Mesendoderm (in vitro differentiated cells): ENCODE measurements at regions not wholly inside any gene's neighbourhood (a gene's known extent, or its start where the extent isn't known, plus 50 kb on each side); places are given as distances from the start of the nearest gene placed in this dataset.

Experiments
- DNase-seq: peaks from one replicate; pipeline ENCODE4 v3.0.0; 2013
- H2AK5ac ChIP-seq: 2 replicates; pipeline ENCODE4 v1.6.1; 2013; ENCODE audit warnings: low read length, inconsistent platforms
- H2BK120ac ChIP-seq: 2 replicates; pipeline ENCODE4 v1.6.1; 2013; ENCODE audit warnings: low read depth, mild to moderate bottlenecking, low read length, moderate library complexity, mixed read lengths
- H2BK15ac ChIP-seq: replicated peaks from 2 replicates; pipeline ENCODE4 v1.6.1; 2013; ENCODE audit warnings: low read depth, mild to moderate bottlenecking, moderate library complexity
- H2BK5ac ChIP-seq: 2 replicates; pipeline ENCODE4 v1.6.1; 2013; ENCODE audit warnings: low read length, inconsistent platforms
- H3K18ac ChIP-seq: 2 replicates; pipeline ENCODE4 v1.6.1; 2013; ENCODE audit warnings: mild to moderate bottlenecking, low read length, mixed read lengths
- H3K23ac ChIP-seq: one replicate; pipeline ENCODE4 v1.6.1; 2013; ENCODE audit warnings: low read length
- H3K27ac ChIP-seq: 2 replicates; pipeline ENCODE4 v1.5.1; 2013; ENCODE audit warnings: low read depth, mild to moderate bottlenecking, inconsistent platforms, low read length, moderate library complexity
- H3K27me3 ChIP-seq: 2 replicates; pipeline ENCODE4 v1.6.1; 2013; ENCODE audit warnings: low read length, control low read depth, mild to moderate bottlenecking, inconsistent platforms; ENCODE audit not compliant: insufficient read depth, poor library complexity
- H3K36me3 ChIP-seq: 2 replicates; pipeline ENCODE4 v1.6.1; 2013; ENCODE audit warnings: low read length, inconsistent platforms; ENCODE audit not compliant: control insufficient read depth, insufficient read depth
- H3K4ac ChIP-seq: one replicate; pipeline ENCODE4 v1.6.1; 2013; ENCODE audit warnings: low read depth, mild to moderate bottlenecking, low read length, moderate library complexity
- H3K4me1 ChIP-seq: 2 replicates; pipeline ENCODE4 v1.6.1; 2013; ENCODE audit warnings: low read depth, low read length, inconsistent platforms; ENCODE audit not compliant: control insufficient read depth
- H3K4me2 ChIP-seq: 2 replicates; pipeline ENCODE4 v1.6.1; 2013; ENCODE audit warnings: low read length
- H3K4me3 ChIP-seq: 2 replicates; pipeline ENCODE4 v1.5.1; 2013; ENCODE audit warnings: mild to moderate bottlenecking, low read length
- H3K56ac ChIP-seq: one replicate; pipeline ENCODE4 v1.6.1; 2013; ENCODE audit warnings: low read length
- H3K79me1 ChIP-seq: 2 replicates; pipeline ENCODE4 v1.6.1; 2013; ENCODE audit warnings: low read length, inconsistent platforms
- H3K79me2 ChIP-seq: 2 replicates; pipeline ENCODE4 v1.6.1; 2013; ENCODE audit warnings: mild to moderate bottlenecking, low read length; ENCODE audit not compliant: control insufficient read depth, insufficient read depth
- H3K9ac ChIP-seq: 2 replicates; pipeline ENCODE4 v1.6.1; 2013; ENCODE audit warnings: low read length, inconsistent platforms
- H4K5ac ChIP-seq: one replicate; pipeline ENCODE4 v1.6.1; 2013; ENCODE audit warnings: low read length
- H4K8ac ChIP-seq: one replicate; pipeline ENCODE4 v1.6.1; 2013; ENCODE audit warnings: low read depth, mild to moderate bottlenecking, control low read depth, low read length, moderate library complexity
- WGBS: extraction: QIAGEN DNeasy Blood & Tissue Kit; methylation state at CpG from one replicate; pipeline ENCODE4 v1.1.7; 2013; ENCODE audit warnings: low lambda C conversion rate, missing lambda C conversion rate; ENCODE audit not compliant: insufficient coverage; ENCODE audit errors: extremely low coverage; 5-methylcytosine and 5-hydroxymethylcytosine counted together

- Histone ChIP-seq H3K79me1 (no peaks in the 10 kb centered on the region), H3K27ac (no peak overlapping the region), H3K36me3 (no peaks in the 10 kb centered on the region), H2BK5ac (no peak overlapping the region), H3K56ac (no peak overlapping the region), H2BK120ac (no peak overlapping the region), H3K4me3 (no peak overlapping the region), H3K9ac (no peak overlapping the region), H2AK5ac (no peak overlapping the region), H3K23ac (no peak overlapping the region), H3K18ac (no peak overlapping the region), H4K8ac (no peak overlapping the region), H3K4me2 (no peak overlapping the region), H3K27me3 (no peaks in the 10 kb centered on the region), H3K79me2 (no peaks in the 10 kb centered on the region), H2BK15ac (no peak overlapping the region), H3K4me1 (no peaks in the 10 kb centered on the region), H4K5ac (no peak overlapping the region), H3K4ac (no peak overlapping the region)
- DNase-seq, result no peak
- no CpG with 5 or more reads among the region's 1 CpG for WGBS
These were observed 601.8 kb downstream of the SLITRK6 start for GRCh38 chr13:85197431-85197830.

- H2BK120ac ChIP-seq, result no peak overlapping the region
- H2BK15ac ChIP-seq, result no peak overlapping the region
- no peak overlapping the region for H4K8ac ChIP-seq
- DNase-seq, result no peak
- H3K27ac ChIP-seq, result no peak overlapping the region
- H3K27me3 ChIP-seq, result no peaks in the 10 kb centered on the region
- no peak overlapping the region for H3K4ac ChIP-seq
- no peak overlapping the region for H3K4me2 ChIP-seq
- H3K79me1 ChIP-seq, result no peaks in the 10 kb centered on the region
- no peak overlapping the region for H3K4me3 ChIP-seq
- H3K18ac ChIP-seq, result no peak overlapping the region
- H3K79me2 ChIP-seq, result no peaks in the 10 kb centered on the region
- H3K4me1 ChIP-seq, result no peaks in the 10 kb centered on the region
- H3K23ac ChIP-seq, result no peak overlapping the region
- H2AK5ac ChIP-seq, result no peak overlapping the region
- H4K5ac ChIP-seq, result no peak overlapping the region
- H3K36me3 ChIP-seq, result no peaks in the 10 kb centered on the region
- H2BK5ac ChIP-seq, result no peak overlapping the region
- H3K9ac ChIP-seq, result no peak overlapping the region
- H3K56ac ChIP-seq, result no peak overlapping the region
These were observed 604.7 kb downstream of the SLITRK6 start for GRCh38 chr13:85194482-85194881.

GRCh38 chr13:85191996-85192718 is 607.1 kb downstream of the SLITRK6 start:
- Histone ChIP-seq H3K4ac (no peak overlapping the region), H3K4me3 (no peak overlapping the region)

GRCh38 chr13:85186356-85187045 is 612.7 kb downstream of the SLITRK6 start:
- no peak overlapping the region for H3K4ac ChIP-seq
- H3K79me2 ChIP-seq, result no peaks in the 10 kb centered on the region
- H4K8ac ChIP-seq, result no peak overlapping the region
- no peak overlapping the region for H2BK120ac ChIP-seq
- H4K5ac ChIP-seq, result no peak overlapping the region
- H3K79me1 ChIP-seq, result no peaks in the 10 kb centered on the region
- no peaks in the 10 kb centered on the region for H3K36me3 ChIP-seq
- no peaks in the 10 kb centered on the region for H3K27me3 ChIP-seq
- no peak overlapping the region for H2BK15ac ChIP-seq
- no peak overlapping the region for H3K23ac ChIP-seq
- no peak overlapping the region for H3K4me2 ChIP-seq
- H3K18ac ChIP-seq, result no peak overlapping the region
- H3K56ac ChIP-seq, result no peak overlapping the region
- no peaks in the 10 kb centered on the region for H3K4me1 ChIP-seq
- no peak overlapping the region for H3K9ac ChIP-seq
- no peak for DNase-seq
- H2AK5ac ChIP-seq, result no peak overlapping the region
- H3K27ac ChIP-seq, result no peak overlapping the region
- no CpG with 5 or more reads among the region's 2 CpGs for WGBS
- no peak overlapping the region for H3K4me3 ChIP-seq
- no peak overlapping the region for H2BK5ac ChIP-seq

More at GRCh38 chr13:85191996-85192718, 607.1 kb downstream of the SLITRK6 start:
- no peak overlapping the region for H2BK120ac ChIP-seq
- no peak overlapping the region for H3K23ac ChIP-seq
- no peak overlapping the region for H3K18ac ChIP-seq
- no peaks in the 10 kb centered on the region for H3K27me3 ChIP-seq
- H3K4me1 ChIP-seq, result no peaks in the 10 kb centered on the region
- no peaks in the 10 kb centered on the region for H3K79me2 ChIP-seq
- no peak overlapping the region for H2AK5ac ChIP-seq
- no peaks in the 10 kb centered on the region for H3K79me1 ChIP-seq
- no peak overlapping the region for H4K5ac ChIP-seq
- no peak for DNase-seq
- no peak overlapping the region for H3K4me2 ChIP-seq
- no peak overlapping the region for H3K9ac ChIP-seq
- no CpG with 5 or more reads among the region's 1 CpG for WGBS
- H3K27ac ChIP-seq, result no peak overlapping the region
- no peak overlapping the region for H3K56ac ChIP-seq
- no peak overlapping the region for H2BK15ac ChIP-seq
- no peak overlapping the region for H2BK5ac ChIP-seq
- no peak overlapping the region for H4K8ac ChIP-seq
- H3K36me3 ChIP-seq, result no peaks in the 10 kb centered on the region

GRCh38 chr13:85174291-85174690 is 624.9 kb downstream of the SLITRK6 start:
- Histone ChIP-seq H2BK15ac (no peak overlapping the region), H3K27me3 (no peaks in the 10 kb centered on the region), H3K4me2 (no peak overlapping the region), H2BK120ac (no peak overlapping the region), H3K36me3 (no peaks in the 10 kb centered on the region), H3K27ac (no peak overlapping the region), H3K79me2 (no peaks in the 10 kb centered on the region), H2AK5ac (no peak overlapping the region), H3K18ac (no peak overlapping the region), H3K4ac (no peak overlapping the region), H2BK5ac (no peak overlapping the region), H3K9ac (no peak overlapping the region), H3K79me1 (no peaks in the 10 kb centered on the region), H3K23ac (no peak overlapping the region), H4K8ac (no peak overlapping the region), H3K4me1 (no peaks in the 10 kb centered on the region), H4K5ac (no peak overlapping the region), H3K56ac (no peak overlapping the region), H3K4me3 (no peak overlapping the region)
- DNase-seq, result no peak
- no CpG with 5 or more reads among the region's 1 CpG for WGBS
